Vagina (tissue), 2 donors: ENCODE measurements at regions not wholly inside any gene's neighbourhood (a gene's known extent, or its start where the extent isn't known, plus 50 kb on each side); places are given as distances from the start of the nearest gene placed in this dataset.

ENCODE experiments used
- DNase-seq, 2 donors: peaks; one replicate each; pipeline ENCODE4 v3.0.0-alpha.2; 2017; ENCODE audit errors: extremely low spot score in 2 of 2
- H3K27ac ChIP-seq: fragments of 200-600 bp; sonication (generic); one replicate; pipeline ENCODE4 v1.5.1; 2019
- H3K27me3 ChIP-seq: fragments of 200-600 bp; sonication (generic); one replicate; pipeline ENCODE4 v1.5.1; 2019
- H3K36me3 ChIP-seq, 2 donors: fragments of 200-600 bp; sonication (generic); one replicate each; pipeline ENCODE4 v1.5.1; 2017 to 2019
- H3K4me1 ChIP-seq: fragments of 200-600 bp; sonication (generic); one replicate; pipeline ENCODE4 v1.5.1; 2019
- H3K4me3 ChIP-seq, 2 donors: fragments of 200-600 bp; sonication (generic); 1 replicate in 1 of 2; 2 replicates in 1 of 2; pipeline ENCODE4 v1.5.1; 2016 to 2019
- H3K9me3 ChIP-seq: fragments of 200-600 bp; sonication (generic); one replicate; pipeline ENCODE4 v1.5.1; 2019
- CTCF ChIP-seq, 3 experiments: fragments of 450-650 bp in 2 of 3; fragments of 200-600 bp in 1 of 3; sonication (generic) in 1 of 3; IDR thresholded peaks; one replicate each; pipeline ENCODE4 v1.5.1; 2017 to 2019; ENCODE audit warnings: antibody characterized with exemption in 3 of 3, mild to moderate bottlenecking in 2 of 3, moderate library complexity in 2 of 3
- POLR2A ChIP-seq, 2 donors: fragments of 450-650 bp; IDR thresholded peaks; one replicate each; pipeline ENCODE4 v1.6.1; 2017; ENCODE audit warnings: antibody characterized with exemption in 2 of 2, mild to moderate bottlenecking in 2 of 2, moderate library complexity in 2 of 2
- POLR2AphosphoS5 ChIP-seq, 2 donors: sonication (generic); formaldehyde crosslinking; IDR thresholded peaks; one replicate each; pipeline ENCODE4 v1.9.0; 2017; ENCODE audit warnings: antibody characterized with exemption in 2 of 2, mild to moderate bottlenecking in 2 of 2, low read depth in 1 of 2; ENCODE audit not compliant: insufficient read depth in 1 of 2
- intact Hi-C: fragments of 100-400 bp; cut with DNase I; formaldehyde crosslinking; loops from one replicate; pipeline ENCODE4 v1.15.1; 2023

DNA sequence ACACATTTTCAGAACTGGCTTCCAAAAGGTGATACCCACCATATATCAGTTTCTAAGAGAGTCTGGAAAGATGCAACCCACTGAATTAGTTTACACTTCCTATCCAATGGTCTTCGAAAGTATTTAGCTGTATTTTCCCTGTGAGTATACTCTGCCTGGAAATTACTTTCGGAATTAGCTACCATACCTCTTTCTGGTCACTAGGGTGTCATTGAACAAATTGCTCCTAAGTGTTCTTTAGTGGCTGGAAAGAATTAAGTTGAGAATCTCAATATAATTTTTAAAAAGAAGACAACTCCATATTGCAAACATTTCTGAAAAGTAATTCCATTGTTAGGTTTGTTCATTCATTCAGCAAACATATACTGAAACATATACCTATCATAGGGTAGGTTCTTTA, 283.1 kb upstream of the SSTR1 start:
- Histone ChIP-seq H3K36me3 (no peaks in the 10 kb centered on the region), H3K4me1 (no peaks in the 10 kb centered on the region), H3K9me3 (no peaks in the 10 kb centered on the region), H3K27ac (no peak overlapping the region), H3K27me3 (no peaks in the 10 kb centered on the region), H3K4me3 (no peak overlapping the region)
- DNase-seq = no peak
- intact Hi-C loops = no loop called here
- no peak for TF ChIP-seq POLR2AphosphoS5 (IDR thresholded peaks at IDR 0.05; ENCODE audit: insufficient read depth in 1 of 2, low read depth in 1 of 2)

DNA sequence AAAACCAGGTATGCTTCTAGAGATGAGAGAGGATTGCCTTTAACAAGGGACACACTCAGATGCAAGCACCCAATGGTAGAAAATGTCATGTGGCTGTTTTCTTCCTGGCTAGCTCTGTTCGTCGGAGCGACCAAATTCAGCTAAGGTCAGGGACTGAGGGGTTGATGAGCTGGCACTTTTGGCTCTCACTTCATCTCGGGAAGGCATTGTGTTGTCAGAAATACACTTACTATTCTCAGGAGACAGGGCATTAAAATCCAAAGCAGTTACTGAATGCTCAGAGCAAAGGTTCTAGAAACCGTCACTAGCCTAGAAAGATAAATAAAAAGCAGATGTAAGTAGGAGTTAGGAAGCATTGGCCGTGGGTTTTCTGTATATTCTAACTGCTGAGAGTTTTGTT, 275.7 kb upstream of the SSTR1 start:
- H3K4me3 ChIP-seq = no peak overlapping the region
- H3K36me3 ChIP-seq = no peaks in the 10 kb centered on the region
- H3K27me3 ChIP-seq = no peaks in the 10 kb centered on the region
- no peak for TF ChIP-seq POLR2AphosphoS5 (IDR thresholded peaks at IDR 0.05; ENCODE audit: insufficient read depth in 1 of 2, low read depth in 1 of 2)
- TF ChIP-seq CTCF (IDR thresholded peaks at IDR 0.05) = no peak
- no peak for TF ChIP-seq POLR2A (IDR thresholded peaks at IDR 0.05)
- H3K27ac ChIP-seq = no peak overlapping the region
- peaks cover 4% of the 10 kb centered on the region for H3K4me1 ChIP-seq
- intact Hi-C loops = no loop called here
- H3K9me3 ChIP-seq = no peaks in the 10 kb centered on the region
- DNase-seq = no peak

DNA sequence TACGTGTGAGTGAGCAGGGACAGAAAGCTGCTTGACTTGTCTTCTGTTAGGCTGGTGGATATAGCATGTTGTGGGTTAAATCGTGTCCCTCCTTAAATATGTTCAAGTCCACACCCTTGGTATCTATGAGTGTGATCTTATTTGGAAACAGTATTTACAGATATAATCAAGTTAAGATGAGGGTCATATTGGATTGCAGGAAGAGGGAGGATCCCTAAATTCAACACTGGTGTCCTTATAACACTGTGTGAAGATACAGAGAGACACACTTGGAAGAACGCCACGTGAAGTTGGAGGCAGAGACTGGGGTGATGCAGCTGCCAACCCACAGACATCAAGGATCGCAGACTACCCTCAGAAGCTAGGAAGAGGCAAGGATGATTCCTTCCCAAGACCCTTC, 275.2 kb upstream of the SSTR1 start:
- intact Hi-C loops = no loop called here
- Histone ChIP-seq H3K27ac (no peak overlapping the region), H3K4me1 (peaks cover 4% of the 10 kb centered on the region)

GRCh38 chr14:37936971-37937370, 270.7 kb upstream of the SSTR1 start:
- no peak overlapping the region for H3K27ac ChIP-seq
- H3K9me3 ChIP-seq = no peaks in the 10 kb centered on the region
- H3K4me1 ChIP-seq = peaks cover 2% of the 10 kb centered on the region
- H3K36me3 ChIP-seq = no peaks in the 10 kb centered on the region
- no peak overlapping the region for H3K4me3 ChIP-seq
- no peaks in the 10 kb centered on the region for H3K27me3 ChIP-seq
- TF ChIP-seq CTCF (IDR thresholded peaks at IDR 0.05) = no peak
- TF ChIP-seq POLR2A (IDR thresholded peaks at IDR 0.05) = no peak
- no peak for TF ChIP-seq POLR2AphosphoS5 (IDR thresholded peaks at IDR 0.05; ENCODE audit: insufficient read depth in 1 of 2, low read depth in 1 of 2)
- DNase-seq = no peak
- intact Hi-C loops = no loop called here

More for the DNA sequence above, 275.2 kb upstream of the SSTR1 start:
- no peak for DNase-seq
- H3K4me3 ChIP-seq = no peak overlapping the region
- no peaks in the 10 kb centered on the region for H3K9me3 ChIP-seq
- no peaks in the 10 kb centered on the region for H3K36me3 ChIP-seq
- H3K27me3 ChIP-seq = no peaks in the 10 kb centered on the region
- no peak for TF ChIP-seq CTCF (IDR thresholded peaks at IDR 0.05)
- TF ChIP-seq POLR2A (IDR thresholded peaks at IDR 0.05) = no peak

GRCh38 chr14:37939442-37940028, 268.2 kb upstream of the SSTR1 start:
- Histone ChIP-seq H3K4me3 (no peak overlapping the region), H3K27me3 (no peaks in the 10 kb centered on the region), H3K9me3 (no peaks in the 10 kb centered on the region), H3K27ac (no peak overlapping the region), H3K4me1 (no peaks in the 10 kb centered on the region), H3K36me3 (no peaks in the 10 kb centered on the region)
- TF ChIP-seq CTCF (IDR thresholded peaks at IDR 0.05) = no peak
- intact Hi-C loops = no loop called here
- no peak for DNase-seq

- Histone ChIP-seq H3K27ac (no peak overlapping the region), H3K36me3 (no peaks in the 10 kb centered on the region), H3K4me1 (no peaks in the 10 kb centered on the region), H3K4me3 (no peak overlapping the region), H3K27me3 (no peaks in the 10 kb centered on the region), H3K9me3 (no peaks in the 10 kb centered on the region)
- intact Hi-C loops = no loop called here
- DNase-seq = no peak
- no peak for TF ChIP-seq POLR2A (IDR thresholded peaks at IDR 0.05)
- no peak for TF ChIP-seq POLR2AphosphoS5 (IDR thresholded peaks at IDR 0.05; ENCODE audit: insufficient read depth in 1 of 2, low read depth in 1 of 2)
- TF ChIP-seq CTCF (IDR thresholded peaks at IDR 0.05) = no peak
Observed at GRCh38 chr14:37945959-37946358, 261.7 kb upstream of the SSTR1 start.
